Keratinocyte (primary cell): ENCODE measurements at regions not wholly inside any gene's neighbourhood (a gene's known extent, or its start where the extent isn't known, plus 50 kb on each side); places are given as distances from the start of the nearest gene placed in this dataset.

ENCODE experiments used
- DNase-seq: peaks from one replicate; pipeline ENCODE4 v3.0.0-alpha.2; 2011; ENCODE audit warnings: low read depth, missing footprints, low spot score
- FAIRE-seq: peaks from 2 replicates; lab custom pipeline; 2011; peaks lifted over from hg19 to GRCh38; lab: Jason Lieb, UNC
- H2AFZ ChIP-seq: 2 replicates; pipeline ENCODE4 v1.6.0; 2012; ENCODE audit warnings: low read length, control low read depth, inconsistent platforms; ENCODE audit not compliant: control insufficient read depth
- H3K27ac ChIP-seq: 2 replicates; pipeline ENCODE4 v1.5.1; 2011; ENCODE audit warnings: low read length; ENCODE audit not compliant: control insufficient read depth, insufficient read depth
- H3K27me3 ChIP-seq: 3 replicates; pipeline ENCODE4 v1.6.0; 2011; ENCODE audit warnings: low read length; ENCODE audit not compliant: control insufficient read depth, insufficient read depth; ENCODE audit errors: extremely low read depth
- H3K36me3 ChIP-seq, 2 experiments: 2 replicates in 1 of 2; 3 replicates in 1 of 2; pipeline ENCODE4 v1.5.1; 2011; ENCODE audit warnings: low read length in 2 of 2, mild to moderate bottlenecking in 1 of 2; ENCODE audit not compliant: control insufficient read depth in 2 of 2, insufficient read depth in 2 of 2; ENCODE audit errors: extremely low read depth in 1 of 2
- H3K4me1 ChIP-seq: 3 replicates; pipeline ENCODE4 v1.5.1; 2011; ENCODE audit warnings: low read length; ENCODE audit not compliant: control insufficient read depth, insufficient read depth; ENCODE audit errors: extremely low read depth
- H3K4me2 ChIP-seq: 3 replicates; pipeline ENCODE4 v1.6.0; 2011; ENCODE audit warnings: low read depth, low read length; ENCODE audit not compliant: control insufficient read depth, insufficient read depth; ENCODE audit errors: extremely low read depth
- H3K4me3 ChIP-seq, 3 experiments: fragments of 200-600 bp in 1 of 3; sonication (generic) in 1 of 3; 2 replicates in 2 of 3; 3 replicates in 1 of 3; pipeline ENCODE4 v1.5.1; 2011 to 2016; ENCODE audit warnings: low read length in 3 of 3, mild to moderate bottlenecking in 3 of 3, control low read depth in 2 of 3, inconsistent platforms in 1 of 3, low read depth in 1 of 3, mixed read lengths in 1 of 3, mixed run types in 1 of 3, moderate library complexity in 1 of 3; ENCODE audit not compliant: control insufficient read depth in 2 of 3, insufficient read depth in 2 of 3; ENCODE audit errors: extremely low read depth in 1 of 3
- H3K79me2 ChIP-seq: 2 replicates; pipeline ENCODE4 v1.6.0; 2012; ENCODE audit warnings: low read length; ENCODE audit not compliant: control insufficient read depth, insufficient read depth
- H3K9ac ChIP-seq: 3 replicates; pipeline ENCODE4 v1.6.0; 2011; ENCODE audit warnings: low read length; ENCODE audit not compliant: control insufficient read depth, insufficient read depth; ENCODE audit errors: extremely low read depth
- H3K9me1 ChIP-seq: 3 replicates; pipeline ENCODE4 v1.6.0; 2011; ENCODE audit warnings: low read length; ENCODE audit not compliant: control insufficient read depth, insufficient read depth; ENCODE audit errors: extremely low read depth
- H3K9me3 ChIP-seq: 2 replicates; pipeline ENCODE4 v1.5.1; 2012; ENCODE audit warnings: low read depth, low read length; ENCODE audit not compliant: control insufficient read depth
- H4K20me1 ChIP-seq: 3 replicates; pipeline ENCODE4 v1.6.0; 2011; ENCODE audit warnings: low read length; ENCODE audit not compliant: control insufficient read depth, insufficient read depth; ENCODE audit errors: extremely low read depth
- EZH2 ChIP-seq: IDR thresholded peaks from one replicate; pipeline ENCODE4 v1.6.1; 2012; ENCODE audit warnings: inconsistent platforms, mild to moderate bottlenecking, low read length, moderate library complexity
- dilution Hi-C: fragments of 300-500 bp; cut with MboI; formaldehyde crosslinking; loops from one replicate; pipeline ENCODE4 v1.7.0; 2020; ENCODE audit warnings: low sequenced_read_pairs; ENCODE audit not compliant: extremely low pct_ligation_motif_present
- TF ChIP-seq, protein P1 (sequence below), 3 experiments: IDR thresholded peaks in 1 of 3; conservative IDR thresholded peaks in 1 of 3; optimal IDR thresholded peaks in 1 of 3; 2 replicates in 2 of 3; 3 replicates in 1 of 3; pipeline versions ENCODE3 to v1.5.1; 2011; ENCODE audit warnings: low read length in 3 of 3, mild to moderate bottlenecking in 3 of 3, moderate library complexity in 2 of 3, control low read depth in 1 of 3, inconsistent platforms in 1 of 3; ENCODE audit not compliant: insufficient read depth in 2 of 3; ENCODE audit errors: extremely low read depth in 1 of 3

DNA sequence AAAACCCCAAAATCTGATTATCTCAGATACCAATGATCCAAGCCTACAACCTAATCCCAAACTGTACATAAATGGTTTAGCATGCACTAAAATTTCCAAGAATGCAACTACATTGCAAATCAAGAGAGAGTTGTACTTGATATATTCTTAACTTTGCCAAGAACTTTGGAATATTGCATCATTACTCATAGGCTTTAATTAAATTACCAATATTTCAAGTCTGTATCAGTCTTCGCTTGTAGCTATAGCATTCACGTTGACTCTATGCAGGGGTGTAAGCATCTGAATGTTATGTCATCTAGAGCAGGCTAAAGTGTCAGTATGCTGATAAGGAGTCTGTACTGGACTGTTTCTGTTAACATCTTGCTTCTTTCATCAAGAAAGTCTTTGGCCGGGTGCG, 56.3 kb downstream of the FOXI3 start:
- H3K9me3 ChIP-seq, result no peaks in the 10 kb centered on the region
- dilution Hi-C loops, result no loop called here
- no peaks in the 10 kb centered on the region for H3K79me2 ChIP-seq
- FAIRE-seq (no peak), DNase-seq (no peak)
- H4K20me1 ChIP-seq, result no peaks in the 10 kb centered on the region
- no peak overlapping the region for H3K9ac ChIP-seq
- no peak overlapping the region for H3K27ac ChIP-seq
- H3K27me3 ChIP-seq, result no peaks in the 10 kb centered on the region
- H3K4me2 ChIP-seq, result no peak overlapping the region
- H3K4me3 ChIP-seq, result no peak overlapping the region
- H3K36me3 ChIP-seq, result no peaks in the 10 kb centered on the region
- no peaks in the 10 kb centered on the region for H3K9me1 ChIP-seq
- H2AFZ ChIP-seq, result no peak overlapping the region
- TF ChIP-seq, protein P1, sequence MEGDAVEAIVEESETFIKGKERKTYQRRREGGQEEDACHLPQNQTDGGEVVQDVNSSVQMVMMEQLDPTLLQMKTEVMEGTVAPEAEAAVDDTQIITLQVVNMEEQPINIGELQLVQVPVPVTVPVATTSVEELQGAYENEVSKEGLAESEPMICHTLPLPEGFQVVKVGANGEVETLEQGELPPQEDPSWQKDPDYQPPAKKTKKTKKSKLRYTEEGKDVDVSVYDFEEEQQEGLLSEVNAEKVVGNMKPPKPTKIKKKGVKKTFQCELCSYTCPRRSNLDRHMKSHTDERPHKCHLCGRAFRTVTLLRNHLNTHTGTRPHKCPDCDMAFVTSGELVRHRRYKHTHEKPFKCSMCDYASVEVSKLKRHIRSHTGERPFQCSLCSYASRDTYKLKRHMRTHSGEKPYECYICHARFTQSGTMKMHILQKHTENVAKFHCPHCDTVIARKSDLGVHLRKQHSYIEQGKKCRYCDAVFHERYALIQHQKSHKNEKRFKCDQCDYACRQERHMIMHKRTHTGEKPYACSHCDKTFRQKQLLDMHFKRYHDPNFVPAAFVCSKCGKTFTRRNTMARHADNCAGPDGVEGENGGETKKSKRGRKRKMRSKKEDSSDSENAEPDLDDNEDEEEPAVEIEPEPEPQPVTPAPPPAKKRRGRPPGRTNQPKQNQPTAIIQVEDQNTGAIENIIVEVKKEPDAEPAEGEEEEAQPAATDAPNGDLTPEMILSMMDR (optimal IDR thresholded peaks at IDR 0.05 in 1 of 3, IDR thresholded peaks at IDR 0.05 in 1 of 3, conservative IDR thresholded peaks at IDR 0.05 in 1 of 3; ENCODE audit: extremely low read depth in 1 of 3, insufficient read depth in 2 of 3, low read length in 3 of 3), result no peak
- TF ChIP-seq EZH2, result no peak
- no peaks in the 10 kb centered on the region for H3K4me1 ChIP-seq

DNA sequence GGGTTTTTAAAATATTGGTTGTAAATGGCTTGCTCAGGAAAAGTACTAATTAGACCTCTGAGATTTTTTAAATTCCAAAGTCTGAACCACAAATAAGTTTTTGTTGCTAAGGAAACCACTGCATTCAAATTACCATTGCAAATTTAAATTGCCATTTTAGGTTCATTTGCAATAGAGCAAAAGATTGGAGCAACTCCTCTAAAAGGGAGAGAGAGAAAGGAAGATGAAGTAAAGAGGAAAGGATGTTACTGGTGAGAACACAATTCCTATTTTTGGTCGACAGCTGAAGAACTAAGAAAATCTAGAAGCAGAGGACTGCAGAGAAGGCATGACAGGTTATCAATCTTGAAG, 74.9 kb downstream of the FOXI3 start:
- no peaks in the 10 kb centered on the region for H3K4me1 ChIP-seq
- H2AFZ ChIP-seq, result no peak overlapping the region
- no peaks in the 10 kb centered on the region for H4K20me1 ChIP-seq
- H3K27me3 ChIP-seq, result no peaks in the 10 kb centered on the region
- no peak overlapping the region for H3K9ac ChIP-seq
- TF ChIP-seq, protein P1 (optimal IDR thresholded peaks at IDR 0.05 in 1 of 3, IDR thresholded peaks at IDR 0.05 in 1 of 3, conservative IDR thresholded peaks at IDR 0.05 in 1 of 3; ENCODE audit: extremely low read depth in 1 of 3, insufficient read depth in 2 of 3, low read length in 3 of 3), result no peak
- TF ChIP-seq EZH2, result no peak
- no peaks in the 10 kb centered on the region for H3K79me2 ChIP-seq
- no peak overlapping the region for H3K4me2 ChIP-seq
- H3K27ac ChIP-seq, result no peak overlapping the region
- H3K36me3 ChIP-seq, result no peaks in the 10 kb centered on the region
- FAIRE-seq, result no peak
- dilution Hi-C loops, result no loop called here
- H3K4me3 ChIP-seq, result no peak overlapping the region
- no peaks in the 10 kb centered on the region for H3K9me3 ChIP-seq
- DNase-seq, result no peak
- H3K9me1 ChIP-seq, result no peaks in the 10 kb centered on the region
